NCI-H2081 treated with DMSO at 0.1 percent for 48 hours (cell line): ENCODE measurements at regions not wholly inside any gene's neighbourhood (a gene's known extent, or its start where the extent isn't known, plus 50 kb on each side); places are given as distances from the start of the nearest gene placed in this dataset.
"Not testable (repeated sequence)": the region's sequence is repeated elsewhere in the genome, so short reads cannot be mapped to it uniquely, and the experiment has no call there.

ENCODE experiments used
- DNase-seq: peaks from one replicate; lab custom pipeline; 2025; lab: John Stamatoyannopoulos, UW

GRCh38 chr7:6990426-6991152 lies 164.5 kb upstream of the CCZ1B start:
- not testable (repeated sequence) for DNase-seq

- DNase-seq: not testable (repeated sequence)
Measured at GRCh38 chr7:6991169-6991611, 165.1 kb upstream of the CCZ1B start.

- DNase-seq: not testable (repeated sequence)
Measured at GRCh38 chr7:6991686-6992085, 165.6 kb upstream of the CCZ1B start.

- not testable (repeated sequence) for DNase-seq
Measured at GRCh38 chr7:6992133-6992532, 166.1 kb upstream of the CCZ1B start.

GRCh38 chr7:6995026-6995425 lies 169.0 kb upstream of the CCZ1B start:
- DNase-seq: not testable (repeated sequence)

- not testable (repeated sequence) for DNase-seq
Measured at GRCh38 chr7:6995493-6996289, 169.6 kb upstream of the CCZ1B start.

- not testable (repeated sequence) for DNase-seq
Measured at GRCh38 chr7:6999067-6999666, 173.1 kb upstream of the CCZ1B start.

GRCh38 chr7:7002418-7003062 lies 176.5 kb upstream of the CCZ1B start:
- DNase-seq: no peak

- no peak for DNase-seq
Measured at GRCh38 chr7:7005303-7005702, 177.0 kb upstream of the C1GALT1 start.

- DNase-seq: not testable (repeated sequence)
Measured at GRCh38 chr7:7005949-7006348, 176.4 kb upstream of the C1GALT1 start.

GRCh38 chr7:7011241-7011640 lies 171.1 kb upstream of the C1GALT1 start:
- not testable (repeated sequence) for DNase-seq

- not testable (repeated sequence) for DNase-seq
Measured at GRCh38 chr7:7011751-7012150, 170.6 kb upstream of the C1GALT1 start.

- no peak for DNase-seq
Measured at GRCh38 chr7:7014827-7015595, 167.3 kb upstream of the C1GALT1 start.

- DNase-seq: no peak
Measured at GRCh38 chr7:7017707-7018280, 164.6 kb upstream of the C1GALT1 start.

GRCh38 chr7:7018290-7018689 lies 164.1 kb upstream of the C1GALT1 start:
- DNase-seq: no peak

GRCh38 chr7:7032221-7032620 lies 150.1 kb upstream of the C1GALT1 start:
- no peak for DNase-seq

GRCh38 chr7:7035851-7036250 lies 146.5 kb upstream of the C1GALT1 start:
- no peak for DNase-seq

GRCh38 chr7:7042286-7042893 lies 140.0 kb upstream of the C1GALT1 start:
- DNase-seq: not testable (repeated sequence)

- DNase-seq: no peak
Measured at GRCh38 chr7:7044806-7045205, 137.5 kb upstream of the C1GALT1 start.

GRCh38 chr7:7048213-7048612 lies 134.1 kb upstream of the C1GALT1 start:
- DNase-seq: no peak
